GM12873 (cell line): ENCODE measurements at regions not wholly inside any gene's neighbourhood (a gene's known extent, or its start where the extent isn't known, plus 50 kb on each side); places are given as distances from the start of the nearest gene placed in this dataset.

Experiments used
- TF ChIP-seq, protein P1 (sequence below): IDR thresholded peaks from 2 replicates; pipeline ENCODE4 v1.5.1; 2012; ENCODE audit warnings: low read depth, mild to moderate bottlenecking, moderate library complexity, low read length, control low read depth; ENCODE audit not compliant: insufficient read depth; ENCODE audit errors: missing control alignments

GRCh38 chr6:120112980-120113379, 763.4 kb upstream of the MAN1A1 start:
- TF ChIP-seq, protein P1, sequence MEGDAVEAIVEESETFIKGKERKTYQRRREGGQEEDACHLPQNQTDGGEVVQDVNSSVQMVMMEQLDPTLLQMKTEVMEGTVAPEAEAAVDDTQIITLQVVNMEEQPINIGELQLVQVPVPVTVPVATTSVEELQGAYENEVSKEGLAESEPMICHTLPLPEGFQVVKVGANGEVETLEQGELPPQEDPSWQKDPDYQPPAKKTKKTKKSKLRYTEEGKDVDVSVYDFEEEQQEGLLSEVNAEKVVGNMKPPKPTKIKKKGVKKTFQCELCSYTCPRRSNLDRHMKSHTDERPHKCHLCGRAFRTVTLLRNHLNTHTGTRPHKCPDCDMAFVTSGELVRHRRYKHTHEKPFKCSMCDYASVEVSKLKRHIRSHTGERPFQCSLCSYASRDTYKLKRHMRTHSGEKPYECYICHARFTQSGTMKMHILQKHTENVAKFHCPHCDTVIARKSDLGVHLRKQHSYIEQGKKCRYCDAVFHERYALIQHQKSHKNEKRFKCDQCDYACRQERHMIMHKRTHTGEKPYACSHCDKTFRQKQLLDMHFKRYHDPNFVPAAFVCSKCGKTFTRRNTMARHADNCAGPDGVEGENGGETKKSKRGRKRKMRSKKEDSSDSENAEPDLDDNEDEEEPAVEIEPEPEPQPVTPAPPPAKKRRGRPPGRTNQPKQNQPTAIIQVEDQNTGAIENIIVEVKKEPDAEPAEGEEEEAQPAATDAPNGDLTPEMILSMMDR, result no peak

DNA sequence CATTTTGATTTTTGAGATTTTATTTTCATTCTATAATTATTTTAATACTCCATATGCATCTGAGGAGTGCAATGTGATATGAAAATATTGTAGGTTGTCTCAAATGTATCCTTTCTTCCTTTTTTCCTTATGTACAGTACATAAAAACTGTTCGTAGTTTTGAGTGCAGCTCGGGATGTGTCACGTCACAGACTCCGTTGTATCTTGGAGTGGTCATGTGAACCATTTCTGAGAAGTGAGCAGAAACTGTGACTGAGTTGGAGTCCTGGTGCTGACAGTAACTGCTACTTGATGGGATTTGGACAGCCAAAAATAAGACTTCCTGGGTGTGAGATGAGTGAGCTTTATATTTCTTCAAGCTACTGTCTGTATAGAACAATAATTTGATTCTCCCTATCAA, 761.4 kb upstream of the MAN1A1 start:
- TF ChIP-seq, protein P1, result no peak

DNA sequence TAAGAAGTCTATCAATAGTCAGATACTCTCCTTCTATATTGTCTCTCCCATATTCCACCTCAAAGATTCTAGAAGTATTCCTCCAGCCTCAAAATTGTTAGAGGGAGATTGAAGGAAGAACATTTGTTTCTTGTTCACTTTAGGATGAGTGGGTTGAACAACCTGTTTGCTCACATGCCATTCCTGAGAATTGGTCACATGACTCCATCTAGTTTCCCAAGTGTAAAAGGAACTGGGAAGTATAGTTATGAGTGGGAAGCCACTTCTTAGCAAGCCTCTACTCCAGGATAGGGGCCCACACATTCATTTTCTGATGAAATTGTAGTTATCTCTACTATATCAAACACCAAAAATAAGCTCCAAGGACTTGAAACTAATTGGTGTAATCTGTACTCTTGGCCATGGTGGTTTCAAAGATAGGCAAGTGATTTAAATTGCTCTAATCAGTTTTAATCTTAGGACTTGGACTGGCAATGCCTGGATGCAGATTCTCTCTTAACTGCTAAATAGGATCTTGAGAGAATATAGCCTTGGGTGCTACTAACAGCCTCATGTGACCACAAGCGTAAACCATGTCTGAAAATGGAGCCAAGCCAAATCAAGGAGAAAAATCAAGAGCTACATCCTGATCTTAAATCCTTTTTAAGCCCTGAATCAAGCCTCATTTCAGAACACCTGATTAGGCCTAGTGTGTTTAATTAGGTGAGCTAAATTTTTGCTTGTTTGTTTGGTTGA, 758.7 kb upstream of the MAN1A1 start:
- TF ChIP-seq, protein P1, result no peak

DNA sequence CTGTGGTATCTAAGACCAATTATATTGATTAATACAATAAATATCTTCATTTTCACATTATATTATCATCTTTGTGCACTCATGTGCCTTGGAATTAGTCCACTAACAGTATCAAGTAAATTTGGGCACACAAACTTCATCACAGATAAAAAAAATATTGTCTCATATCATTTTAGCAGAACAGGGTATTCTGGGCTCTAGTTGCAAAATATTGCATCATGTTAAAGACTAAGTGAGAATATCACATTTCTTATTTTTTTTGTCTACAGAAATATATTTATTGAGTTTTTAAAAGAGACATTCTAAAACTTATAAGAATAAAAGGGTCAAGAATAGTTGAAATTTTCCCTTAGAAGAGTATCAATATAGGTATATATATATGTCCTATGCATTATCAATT, 754.1 kb upstream of the MAN1A1 start:
- TF ChIP-seq, protein P1, result no peak

- TF ChIP-seq, protein P1, result no peak
Observed at GRCh38 chr6:120096696-120097260, 747.2 kb upstream of the MAN1A1 start.

- TF ChIP-seq, protein P1, result no peak
Observed at GRCh38 chr6:120083186-120083585, 733.6 kb upstream of the MAN1A1 start.

DNA sequence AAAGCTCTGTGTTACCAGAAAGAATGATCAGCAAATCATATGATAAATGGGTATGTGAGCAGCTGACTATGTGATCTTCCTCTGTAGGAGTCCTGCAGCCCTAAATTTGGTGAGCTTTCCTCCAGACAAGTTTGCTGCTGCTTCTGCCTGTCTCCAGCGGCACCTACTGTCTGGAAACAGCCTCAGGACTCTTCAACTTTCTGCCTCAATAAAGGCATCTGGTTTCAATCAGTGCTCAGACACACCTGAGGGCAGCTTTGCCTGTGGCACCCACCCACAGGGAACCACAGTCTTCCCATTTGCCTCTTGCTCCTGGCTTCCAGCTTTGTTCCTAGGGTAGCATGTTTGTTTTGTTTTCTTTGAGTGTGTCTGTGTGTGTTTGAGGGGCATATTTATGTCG, 727.9 kb upstream of the MAN1A1 start:
- TF ChIP-seq, protein P1, result peak; percentile 16
